Stimulated activated CD8-positive, alpha-beta memory T cell treated with anti-CD3 and anti-CD28 coated beads, Interleukin-4, amount 100 ng/mL, for 24 hours (primary cell): ENCODE measurements at regions not wholly inside any gene's neighbourhood (a gene's known extent, or its start where the extent isn't known, plus 50 kb on each side); places are given as distances from the start of the nearest gene placed in this dataset.
"Not testable (repeated sequence)": the region's sequence is repeated elsewhere in the genome, so short reads cannot be mapped to it uniquely, and the experiment has no call there.

ENCODE experiments used
- DNase-seq: peaks from one replicate; pipeline ENCODE4 v3.0.0-alpha.2; 2020; ENCODE audit warnings: low read depth

- DNase-seq: no peak
Measured at GRCh38 chr4:11839889-11840288, 411.2 kb upstream of the HS3ST1 start.

GRCh38 chr4:11831739-11832138 lies 403.0 kb upstream of the HS3ST1 start:
- no peak for DNase-seq

- DNase-seq: no peak
Measured at GRCh38 chr4:11824566-11824965, 395.9 kb upstream of the HS3ST1 start.

GRCh38 chr4:11821772-11822430 lies 393.2 kb upstream of the HS3ST1 start:
- DNase-seq: no peak

- no peak for DNase-seq
Measured at GRCh38 chr4:11817088-11817487, 388.4 kb upstream of the HS3ST1 start.

GRCh38 chr4:11814758-11815157 lies 386.1 kb upstream of the HS3ST1 start:
- no peak for DNase-seq

- no peak for DNase-seq
Measured at GRCh38 chr4:11813951-11814446, 385.3 kb upstream of the HS3ST1 start.

GRCh38 chr4:11811521-11811920 lies 382.8 kb upstream of the HS3ST1 start:
- DNase-seq: not testable (repeated sequence)

- no peak for DNase-seq
Measured at GRCh38 chr4:11805842-11806241, 377.1 kb upstream of the HS3ST1 start.

GRCh38 chr4:11801466-11802446 lies 373.1 kb upstream of the HS3ST1 start:
- DNase-seq: no peak

GRCh38 chr4:11799196-11799595 lies 370.5 kb upstream of the HS3ST1 start:
- DNase-seq: no peak

GRCh38 chr4:11791797-11792196 lies 363.1 kb upstream of the HS3ST1 start:
- no peak for DNase-seq

GRCh38 chr4:11790230-11790629 lies 361.5 kb upstream of the HS3ST1 start:
- DNase-seq: no peak

GRCh38 chr4:11783588-11783987 lies 354.9 kb upstream of the HS3ST1 start:
- DNase-seq: no peak

GRCh38 chr4:11782859-11783258 lies 354.2 kb upstream of the HS3ST1 start:
- DNase-seq: no peak

GRCh38 chr4:11777447-11777846 lies 348.8 kb upstream of the HS3ST1 start:
- no peak for DNase-seq

GRCh38 chr4:11774346-11774745 lies 345.7 kb upstream of the HS3ST1 start:
- DNase-seq: no peak

GRCh38 chr4:11773798-11774197 lies 345.1 kb upstream of the HS3ST1 start:
- DNase-seq: no peak

GRCh38 chr4:11769434-11769833 lies 340.7 kb upstream of the HS3ST1 start:
- no peak for DNase-seq

GRCh38 chr4:11768251-11768972 lies 339.7 kb upstream of the HS3ST1 start:
- DNase-seq: no peak

GRCh38 chr4:11765849-11766453 lies 337.3 kb upstream of the HS3ST1 start:
- DNase-seq: no peak
